Smooth muscle cell (in vitro differentiated cells): ENCODE measurements at regions not wholly inside any gene's neighbourhood (a gene's known extent, or its start where the extent isn't known, plus 50 kb on each side); places are given as distances from the start of the nearest gene placed in this dataset.
"Not testable (repeated sequence)": the region's sequence is repeated elsewhere in the genome, so short reads cannot be mapped to it uniquely, and the experiment has no call there.

Experiments used
- DNase-seq: peaks from one replicate; lab custom pipeline; 2025; ENCODE audit not compliant: unreplicated experiment; lab: John Stamatoyannopoulos, UW
- H2AFZ ChIP-seq: fragments of 200-600 bp; sonication (generic); 2 replicates; pipeline ENCODE4 v1.6.0; 2016; ENCODE audit warnings: antibody characterized with exemption, low read depth, mild to moderate bottlenecking
- H3F3A ChIP-seq: fragments of 200-600 bp; sonication (generic); 2 replicates; pipeline ENCODE4 v1.6.0; 2017; ENCODE audit warnings: antibody characterized with exemption, low read depth
- H3K27ac ChIP-seq: fragments of 200-600 bp; sonication (generic); 2 replicates; pipeline ENCODE4 v1.5.1; 2016; ENCODE audit warnings: low read depth, mild to moderate bottlenecking
- H3K27me3 ChIP-seq: fragments of 200-600 bp; sonication (generic); 2 replicates; pipeline ENCODE4 v1.6.1; 2016; ENCODE audit warnings: low read depth, mild to moderate bottlenecking
- H3K36me3 ChIP-seq: fragments of 200-600 bp; sonication (generic); 2 replicates; pipeline ENCODE4 v1.5.1; 2016; ENCODE audit warnings: low read depth
- H3K4me1 ChIP-seq: fragments of 200-600 bp; sonication (generic); 2 replicates; pipeline ENCODE4 v1.5.1; 2016; ENCODE audit warnings: low read depth
- H3K4me2 ChIP-seq: fragments of 200-600 bp; sonication (generic); 2 replicates; pipeline ENCODE4 v1.6.0; 2016; ENCODE audit warnings: mild to moderate bottlenecking
- H3K4me3 ChIP-seq: fragments of 200-600 bp; sonication (generic); 2 replicates; pipeline ENCODE4 v1.5.1; 2016; ENCODE audit warnings: mild to moderate bottlenecking
- H3K79me2 ChIP-seq: fragments of 200-600 bp; sonication (generic); 2 replicates; pipeline ENCODE4 v1.6.0; 2016; ENCODE audit warnings: low read depth, mild to moderate bottlenecking
- H3K9ac ChIP-seq: fragments of 200-600 bp; sonication (generic); 2 replicates; pipeline ENCODE4 v1.6.0; 2016; ENCODE audit warnings: low read depth
- H3K9me3 ChIP-seq: fragments of 200-600 bp; sonication (generic); replicated peaks from 2 replicates; pipeline ENCODE4 v1.5.1; 2016; ENCODE audit warnings: low read depth
- H4K20me1 ChIP-seq: fragments of 200-600 bp; sonication (generic); 2 replicates; pipeline ENCODE4 v1.6.0; 2016; ENCODE audit warnings: low read depth
- CTCF ChIP-seq: fragments of 200-600 bp; sonication (generic); IDR thresholded peaks from 2 replicates; pipeline ENCODE4 v1.5.1; 2017; ENCODE audit warnings: borderline replicate concordance, mild to moderate bottlenecking, antibody characterized with exemption; ENCODE audit not compliant: insufficient read depth, poor library complexity, severe bottlenecking
- WGBS: methylation state at CpG from one replicate; pipeline ENCODE4 v1.1.7; 2016; ENCODE audit warnings: low lambda C conversion rate; 5-methylcytosine and 5-hydroxymethylcytosine counted together

- not testable (repeated sequence) for H3K79me2 ChIP-seq, H3K27me3 ChIP-seq, H3K9me3 ChIP-seq, H3K4me1 ChIP-seq, H3K9ac ChIP-seq, H3F3A ChIP-seq, H3K36me3 ChIP-seq, H4K20me1 ChIP-seq, H3K27ac ChIP-seq
- TF ChIP-seq CTCF = peak; percentile 99
- 40% methylated on average over 28 of the region's 28 CpGs for WGBS
- peak; percentile 58 for DNase-seq
- peak overlapping the region; percentile 81 for H3K4me2 ChIP-seq
- peak overlapping the region; percentile 92 for H2AFZ ChIP-seq
- peak overlapping the region; percentile 46 for H3K4me3 ChIP-seq
Measured at GRCh38 chr20:40968816-40969562, 59.6 kb upstream of the TOP1 start.

GRCh38 chr20:40970218-40970617 lies 58.4 kb upstream of the TOP1 start:
- H3K9ac ChIP-seq = no peak overlapping the region
- no peaks in the 10 kb centered on the region for H3K79me2 ChIP-seq
- no peaks in the 10 kb centered on the region for H3K27me3 ChIP-seq
- DNase-seq = no peak
- no peak overlapping the region for H3K4me3 ChIP-seq
- H3F3A ChIP-seq = no peaks in the 10 kb centered on the region
- no peaks in the 10 kb centered on the region for H3K36me3 ChIP-seq
- WGBS = 81% methylated on average over 6 of the region's 6 CpGs
- no peak overlapping the region for H2AFZ ChIP-seq
- H3K9me3 ChIP-seq = no peaks in the 10 kb centered on the region
- no peak overlapping the region for H3K27ac ChIP-seq
- TF ChIP-seq CTCF = peak; percentile 4
- no peak overlapping the region for H3K4me2 ChIP-seq
- H4K20me1 ChIP-seq = no peaks in the 10 kb centered on the region
- no peaks in the 10 kb centered on the region for H3K4me1 ChIP-seq

GRCh38 chr20:40977218-40977617 lies 51.4 kb upstream of the TOP1 start:
- Histone ChIP-seq H3K4me2 (no peak overlapping the region), H3F3A (no peaks in the 10 kb centered on the region), H3K27ac (no peak overlapping the region), H3K36me3 (no peaks in the 10 kb centered on the region), H3K9ac (no peak overlapping the region), H3K4me1 (no peaks in the 10 kb centered on the region), H3K27me3 (no peaks in the 10 kb centered on the region), H4K20me1 (no peaks in the 10 kb centered on the region), H3K9me3 (peaks cover 4% of the 10 kb centered on the region), H2AFZ (no peak overlapping the region), H3K4me3 (no peak overlapping the region), H3K79me2 (no peaks in the 10 kb centered on the region)
- TF ChIP-seq CTCF = no peak
- no peak for DNase-seq

GRCh38 chr20:40978761-40979160 lies 49.9 kb upstream of the TOP1 start:
- H3F3A ChIP-seq = no peaks in the 10 kb centered on the region
- WGBS = 77% methylated on average over 3 of the region's 3 CpGs
- no peaks in the 10 kb centered on the region for H3K4me1 ChIP-seq
- H4K20me1 ChIP-seq = no peaks in the 10 kb centered on the region
- H3K4me3 ChIP-seq = no peak overlapping the region
- no peaks in the 10 kb centered on the region for H3K79me2 ChIP-seq
- TF ChIP-seq CTCF = no peak
- H3K9ac ChIP-seq = no peak overlapping the region
- DNase-seq = no peak
- no peak overlapping the region for H3K4me2 ChIP-seq
- H2AFZ ChIP-seq = no peak overlapping the region
- no peaks in the 10 kb centered on the region for H3K27me3 ChIP-seq
- H3K36me3 ChIP-seq = no peaks in the 10 kb centered on the region
- peaks cover 4% of the 10 kb centered on the region for H3K9me3 ChIP-seq
- H3K27ac ChIP-seq = no peak overlapping the region
